WTC11 (cell line): ENCODE measurements at regions not wholly inside any gene's neighbourhood (a gene's known extent, or its start where the extent isn't known, plus 50 kb on each side); places are given as distances from the start of the nearest gene placed in this dataset.

Experiments used
- ATAC-seq: fragments of 200-7000 bp; cut with Tn5 transposase; 2 replicates; pipeline ENCODE4 v1.10.0; 2021; ENCODE audit warnings: mild to moderate bottlenecking, moderate library complexity
- CTCF ChIA-PET: fragments of 300-600 bp; sonication (Branson Sonifier 250); formaldehyde crosslinking; loops from one replicate; lab custom pipeline; 2021; ENCODE audit warnings: antibody characterized with exemption; lab: Charles Lee
- POLR2A ChIA-PET: fragments of 350-600 bp; sonication (Branson Sonifier 250); formaldehyde crosslinking; loops from one replicate; lab custom pipeline; 2021; ENCODE audit warnings: antibody characterized with exemption; lab: Charles Lee
- DNase-seq: peaks from one replicate; pipeline ENCODE4 v3.0.0; 2021; ENCODE audit warnings: low spot score
- H3K27ac Mint-ChIP-seq: 2 replicates; pipeline ENCODE4 v1.8.0; 2021; ENCODE audit warnings: mixed read lengths
- H3K27me3 Mint-ChIP-seq: 2 replicates; pipeline ENCODE4 v1.8.0; 2021; ENCODE audit warnings: low read depth, mild to moderate bottlenecking, moderate library complexity, mixed read lengths
- H3K36me3 Mint-ChIP-seq: 2 replicates; pipeline ENCODE4 v1.8.0; 2021; ENCODE audit warnings: mixed read lengths
- H3K4me1 Mint-ChIP-seq: 2 replicates; pipeline ENCODE4 v1.8.0; 2022; ENCODE audit warnings: mixed read lengths
- H3K4me3 Mint-ChIP-seq: 2 replicates; pipeline ENCODE4 v1.8.0; 2021; ENCODE audit warnings: mild to moderate bottlenecking, moderate library complexity, mixed read lengths
- H3K9me3 Mint-ChIP-seq: 2 replicates; pipeline ENCODE4 v1.8.0; 2021; ENCODE audit warnings: mixed read lengths
- ARID4B ChIP-seq: sonication (generic); formaldehyde crosslinking; IDR thresholded peaks from 2 replicates; pipeline ENCODE4 v1.8.0; 2023; ENCODE audit warnings: missing genetic modification reagents, mild to moderate bottlenecking, borderline replicate concordance
- ATF3 ChIP-seq: sonication (generic); formaldehyde crosslinking; conservative IDR thresholded peaks from 2 replicates; pipeline ENCODE4 v1.8.1; 2022; ENCODE audit warnings: mild to moderate bottlenecking, missing genetic modification reagents
- ATF6 ChIP-seq: sonication (generic); formaldehyde crosslinking; IDR thresholded peaks from 2 replicates; pipeline ENCODE4 v1.8.1; 2023; ENCODE audit warnings: mild to moderate bottlenecking, missing genetic modification reagents
- CREB1 ChIP-seq: sonication (generic); formaldehyde crosslinking; IDR thresholded peaks from 2 replicates; pipeline ENCODE4 v1.8.0; 2023; ENCODE audit warnings: mild to moderate bottlenecking, missing genetic modification reagents
- E2F1 ChIP-seq: sonication (generic); formaldehyde crosslinking; IDR thresholded peaks from 2 replicates; pipeline ENCODE4 v1.8.0; 2022; ENCODE audit warnings: mild to moderate bottlenecking, missing genetic modification reagents
- ELF4 ChIP-seq: sonication (generic); formaldehyde crosslinking; IDR thresholded peaks from 2 replicates; pipeline ENCODE4 v1.8.1; 2022; ENCODE audit warnings: low read depth, mild to moderate bottlenecking, moderate library complexity, missing genetic modification reagents
- ETV6 ChIP-seq: sonication (generic); formaldehyde crosslinking; IDR thresholded peaks from 2 replicates; pipeline ENCODE4 v1.8.1; 2022; ENCODE audit warnings: mild to moderate bottlenecking, missing genetic modification reagents
- GRHL2 ChIP-seq: fragments of 250-450 bp; sonication (Bioruptor Pico); IDR thresholded peaks from 2 replicates; pipeline ENCODE4 v1.8.0; 2022; ENCODE audit warnings: mild to moderate bottlenecking, moderate library complexity; ENCODE audit not compliant: insufficient replicate concordance, severe bottlenecking
- KAT7 ChIP-seq: sonication (generic); formaldehyde crosslinking; IDR thresholded peaks from 2 replicates; pipeline ENCODE4 v1.8.1; 2023; ENCODE audit warnings: missing genetic modification reagents, mild to moderate bottlenecking, borderline replicate concordance
- MLX ChIP-seq: sonication (generic); formaldehyde crosslinking; IDR thresholded peaks from 2 replicates; pipeline ENCODE4 v1.8.1; 2023; ENCODE audit warnings: mild to moderate bottlenecking, missing genetic modification reagents, moderate library complexity
- MYBL2 ChIP-seq: sonication (generic); formaldehyde crosslinking; IDR thresholded peaks from 2 replicates; pipeline ENCODE4 v1.8.1; 2023; ENCODE audit warnings: mild to moderate bottlenecking, moderate library complexity, missing genetic modification reagents
- NFYB ChIP-seq: sonication (generic); formaldehyde crosslinking; conservative IDR thresholded peaks from 2 replicates; pipeline ENCODE4 v1.8.0; 2022; ENCODE audit warnings: low read depth, missing genetic modification reagents
- NR3C1 ChIP-seq: sonication (generic); formaldehyde crosslinking; conservative IDR thresholded peaks from 2 replicates; pipeline ENCODE4 v1.8.1; 2023; ENCODE audit warnings: low read depth, mild to moderate bottlenecking, missing genetic modification reagents
- TEAD1 ChIP-seq: sonication (generic); formaldehyde crosslinking; IDR thresholded peaks from 2 replicates; pipeline ENCODE4 v1.8.0; 2022; ENCODE audit warnings: mild to moderate bottlenecking, missing genetic modification reagents
- ZBTB21 ChIP-seq: sonication (generic); formaldehyde crosslinking; IDR thresholded peaks from 2 replicates; pipeline ENCODE4 v1.8.1; 2023; ENCODE audit warnings: mild to moderate bottlenecking, missing genetic modification reagents, borderline replicate concordance
- ZNF138 ChIP-seq: sonication (generic); formaldehyde crosslinking; conservative IDR thresholded peaks from 2 replicates; pipeline ENCODE4 v1.8.1; 2022; ENCODE audit warnings: mild to moderate bottlenecking, moderate library complexity, missing genetic modification reagents
- ZNF423 ChIP-seq: fragments of 250-450 bp; sonication (Bioruptor Pico); IDR thresholded peaks from 2 replicates; pipeline ENCODE4 v2.1.2; 2022; ENCODE audit warnings: mild to moderate bottlenecking, moderate library complexity
- ZNF425 ChIP-seq: fragments of 250-450 bp; sonication (Bioruptor Pico); conservative IDR thresholded peaks from 2 replicates; pipeline ENCODE4 v1.9.0; 2021; ENCODE audit warnings: mild to moderate bottlenecking
- ZNF532 ChIP-seq: fragments of 250-450 bp; sonication (Bioruptor Pico); IDR thresholded peaks from 2 replicates; pipeline ENCODE4 v1.9.0; 2021; ENCODE audit warnings: mild to moderate bottlenecking, borderline replicate concordance

GRCh38 chr10:64067009-64067606 lies 545.9 kb downstream of the REEP3 start:
- Mint-ChIP-seq H3K4me1 (peaks cover 11% of the 10 kb centered on the region), H3K4me3 (no peak overlapping the region), H3K27ac (no peak overlapping the region), H3K36me3 (no peaks in the 10 kb centered on the region), H3K9me3 (no peaks in the 10 kb centered on the region), H3K27me3 (no peaks in the 10 kb centered on the region)
- TF ChIP-seq ZNF425 (CRISPR knock-in tag) (no peak), ZNF423 (CRISPR knock-in tag) (no peak), ZNF532 (CRISPR knock-in tag) (no peak), NR3C1 (CRISPR knock-in tag) (no peak), NFYB (CRISPR knock-in tag) (no peak), ATF3 (CRISPR knock-in tag) (no peak), ETV6 (CRISPR knock-in tag) (no peak), ARID4B (CRISPR knock-in tag) (no peak), ELF4 (CRISPR knock-in tag) (no peak), TEAD1 (CRISPR knock-in tag) (no peak), E2F1 (no peak), MYBL2 (CRISPR knock-in tag) (no peak), MLX (no peak), ZNF138 (CRISPR knock-in tag) (no peak), ATF6 (CRISPR knock-in tag) (no peak), GRHL2 (CRISPR knock-in tag) (no peak), ZBTB21 (CRISPR knock-in tag) (no peak), CREB1 (CRISPR knock-in tag) (no peak), KAT7 (no peak)
- ATAC-seq: no peak
- no peak for DNase-seq
- ChIA-PET CTCF (no interaction called here), POLR2A (no interaction called here)
